Breast epithelium (tissue), 4 donors: ENCODE measurements at regions not wholly inside any gene's neighbourhood (a gene's known extent, or its start where the extent isn't known, plus 50 kb on each side); places are given as distances from the start of the nearest gene placed in this dataset.

Source experiments
- DNase-seq, 2 donors: peaks; one replicate each; pipeline ENCODE4 v3.0.0-alpha.2; 2019; ENCODE audit warnings: low spot score in 2 of 2
- H3K27ac ChIP-seq, 2 donors: fragments of 200-600 bp; sonication (generic) in 1 of 2; one replicate each; pipeline ENCODE4 v1.5.1; 2016 to 2019; ENCODE audit warnings: mild to moderate bottlenecking in 1 of 2
- H3K27me3 ChIP-seq, 2 donors: fragments of 200-600 bp; sonication (generic) in 1 of 2; one replicate each; pipeline versions ENCODE4 v1.5.1 to v1.6.0; 2017 to 2019; ENCODE audit warnings: control low read depth in 1 of 2, mild to moderate bottlenecking in 1 of 2
- H3K36me3 ChIP-seq: fragments of 200-600 bp; one replicate; pipeline ENCODE4 v1.5.1; 2019
- H3K4me1 ChIP-seq, 2 donors: fragments of 200-600 bp; sonication (generic); one replicate each; pipeline ENCODE4 v1.5.1; 2016 to 2019; ENCODE audit warnings: control low read depth in 1 of 2
- H3K4me3 ChIP-seq, 3 donors: fragments of 200-600 bp; sonication (generic); 1 replicate in 2 of 3; 2 replicates in 1 of 3; pipeline ENCODE4 v1.5.1; 2016 to 2019; ENCODE audit warnings: mild to moderate bottlenecking in 3 of 3, moderate library complexity in 2 of 3
- H3K9me3 ChIP-seq, 2 donors: fragments of 200-600 bp; sonication (generic) in 1 of 2; one replicate each; pipeline ENCODE4 v1.5.1; 2016 to 2019; ENCODE audit warnings: control low read depth in 1 of 2
- CTCF ChIP-seq, 3 donors: fragments of 450-650 bp; IDR thresholded peaks; one replicate each; pipeline ENCODE4 v1.5.1; 2016 to 2017; ENCODE audit warnings: antibody characterized with exemption in 3 of 3, mild to moderate bottlenecking in 3 of 3, moderate library complexity in 3 of 3
- POLR2A ChIP-seq: fragments of 450-650 bp; IDR thresholded peaks from one replicate; pipeline ENCODE4 v1.6.1; 2016; ENCODE audit warnings: antibody characterized with exemption, mild to moderate bottlenecking, moderate library complexity
- POLR2AphosphoS5 ChIP-seq, 3 donors: sonication (generic); formaldehyde crosslinking; IDR thresholded peaks; one replicate each; pipeline ENCODE4 v1.6.1; 2017; ENCODE audit warnings: antibody characterized with exemption in 3 of 3
- intact Hi-C: fragments of 100-400 bp; cut with DNase I; formaldehyde crosslinking; loops from one replicate; pipeline ENCODE4 v1.15.1; 2023; ENCODE audit warnings: low total_unique reads

- H3K27me3 ChIP-seq, result no peaks in the 10 kb centered on the region
- intact Hi-C loops, result no loop called here
- no peak overlapping the region for H3K4me3 ChIP-seq
- DNase-seq, result no peak
- H3K36me3 ChIP-seq, result no peaks in the 10 kb centered on the region
- no peaks in the 10 kb centered on the region for H3K4me1 ChIP-seq
- no peak overlapping the region for H3K27ac ChIP-seq
- TF ChIP-seq POLR2AphosphoS5 (IDR thresholded peaks at IDR 0.05), result no peak
- no peak for TF ChIP-seq POLR2A
- TF ChIP-seq CTCF (IDR thresholded peaks at IDR 0.05), result no peak
- peaks cover 5 to 6% of the 10 kb centered on the region in 2 donors for H3K9me3 ChIP-seq
Measured at GRCh38 chr16:20136446-20136968, 62.8 kb upstream of the GPR139 start.

DNA sequence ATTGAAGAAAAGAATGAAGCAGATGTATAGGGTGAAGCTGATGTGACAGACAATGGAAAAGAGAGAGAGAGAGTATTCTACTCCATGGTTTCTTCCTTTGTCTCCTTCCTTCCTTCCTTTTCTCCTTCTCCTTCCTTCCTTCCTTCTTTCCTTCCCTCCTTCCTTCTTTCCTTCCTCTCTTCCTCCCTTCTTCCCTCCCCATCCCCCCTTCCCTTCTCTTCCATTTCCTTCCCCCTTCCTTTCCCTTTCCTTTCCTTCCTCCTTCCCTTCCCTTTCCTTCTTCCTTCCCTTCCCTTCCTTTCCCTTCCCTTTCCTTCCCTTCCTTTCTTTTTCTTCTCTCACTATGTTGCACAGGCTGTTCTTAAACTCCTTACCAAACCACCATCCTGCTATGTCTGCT lies 55.7 kb upstream of the GPR139 start:
- Histone ChIP-seq H3K36me3 (no peaks in the 10 kb centered on the region), H3K27me3 (peaks cover 0 to 4% of the 10 kb centered on the region in 2 donors), H3K4me1 (no peaks in the 10 kb centered on the region), H3K4me3 (no peak overlapping the region), H3K9me3 (peaks cover 15 to 18% of the 10 kb centered on the region in 2 donors), H3K27ac (no peak overlapping the region)
- TF ChIP-seq CTCF (IDR thresholded peaks at IDR 0.05), result no peak
- TF ChIP-seq POLR2AphosphoS5 (IDR thresholded peaks at IDR 0.05), result no peak
- TF ChIP-seq POLR2A, result no peak
- DNase-seq, result no peak
- intact Hi-C loops, result no loop called here
